ENCODE measurements at regions not wholly inside any gene's neighbourhood (a gene's known extent, or its start where the extent isn't known, plus 50 kb on each side); places are given as distances from the start of the nearest gene placed in this dataset.
A peak's percentile ranks its signal among the peaks of the same experiment; 100 is the strongest.

- H3K9me3 ChIP-seq, result no peaks in the 10 kb centered on the region
- no peak overlapping the region for H3K4me3 ChIP-seq
- intact Hi-C loops (cut with DNase I), result no loop called here
- H3K27ac ChIP-seq, result no peak overlapping the region
- no peaks in the 10 kb centered on the region for H3K27me3 ChIP-seq
- no peak for DNase-seq (ENCODE audit: extremely low spot score in 2 of 2)
- TF ChIP-seq POLR2A (IDR thresholded peaks at IDR 0.05), result no peak
- no peak for TF ChIP-seq CTCF (IDR thresholded peaks at IDR 0.05)
- H3K36me3 ChIP-seq, result no peaks in the 10 kb centered on the region
- H3K4me1 ChIP-seq, result no peaks in the 10 kb centered on the region
Measured at GRCh38 chr14:62101673-62102348, 339.6 kb downstream of the SNAPC1 start.

GRCh38 chr14:62102349-62102725, 340.1 kb downstream of the SNAPC1 start:
- Histone ChIP-seq H3K4me3 (no peak overlapping the region), H3K36me3 (no peaks in the 10 kb centered on the region), H3K27ac (no peak overlapping the region), H3K9me3 (no peaks in the 10 kb centered on the region), H3K27me3 (no peaks in the 10 kb centered on the region), H3K4me1 (no peaks in the 10 kb centered on the region)
- no peak for TF ChIP-seq POLR2AphosphoS5 (IDR thresholded peaks at IDR 0.05; ENCODE audit: insufficient read depth in 1 of 2, low read depth in 1 of 2)
- TF ChIP-seq CTCF (IDR thresholded peaks at IDR 0.05), result no peak
- TF ChIP-seq POLR2A (IDR thresholded peaks at IDR 0.05), result no peak
- DNase-seq (ENCODE audit: extremely low spot score in 2 of 2), result no peak
- intact Hi-C loops (cut with DNase I), result no loop called here

GRCh38 chr14:62103464-62103863, 341.2 kb downstream of the SNAPC1 start:
- DNase-seq (ENCODE audit: extremely low spot score in 2 of 2), result no peak

GRCh38 chr14:62110941-62111340, 348.7 kb downstream of the SNAPC1 start:
- Histone ChIP-seq H3K27ac (no peak overlapping the region), H3K4me1 (no peaks in the 10 kb centered on the region), H3K9me3 (no peaks in the 10 kb centered on the region), H3K4me3 (no peak overlapping the region), H3K36me3 (no peaks in the 10 kb centered on the region), H3K27me3 (no peaks in the 10 kb centered on the region)
- no peak for DNase-seq (ENCODE audit: extremely low spot score in 2 of 2)
- intact Hi-C loops (cut with DNase I), result no loop called here
- TF ChIP-seq POLR2AphosphoS5 (IDR thresholded peaks at IDR 0.05; ENCODE audit: insufficient read depth in 1 of 2, low read depth in 1 of 2), result no peak
- TF ChIP-seq POLR2A (IDR thresholded peaks at IDR 0.05), result no peak
- no peak for TF ChIP-seq CTCF (IDR thresholded peaks at IDR 0.05)

More at GRCh38 chr14:62103464-62103863, 341.2 kb downstream of the SNAPC1 start:
- no peak overlapping the region for H3K27ac ChIP-seq
- intact Hi-C loops (cut with DNase I), result no loop called here
- H3K4me3 ChIP-seq, result no peak overlapping the region
- no peaks in the 10 kb centered on the region for H3K4me1 ChIP-seq
- no peaks in the 10 kb centered on the region for H3K27me3 ChIP-seq
- no peaks in the 10 kb centered on the region for H3K36me3 ChIP-seq
- no peak for TF ChIP-seq POLR2A (IDR thresholded peaks at IDR 0.05)
- no peak for TF ChIP-seq POLR2AphosphoS5 (IDR thresholded peaks at IDR 0.05; ENCODE audit: insufficient read depth in 1 of 2, low read depth in 1 of 2)
- H3K9me3 ChIP-seq, result no peaks in the 10 kb centered on the region

GRCh38 chr14:62117010-62117750, 355.0 kb downstream of the SNAPC1 start:
- TF ChIP-seq CTCF (IDR thresholded peaks at IDR 0.05), result no peak
- TF ChIP-seq POLR2A (IDR thresholded peaks at IDR 0.05), result no peak
- TF ChIP-seq POLR2AphosphoS5 (IDR thresholded peaks at IDR 0.05; ENCODE audit: insufficient read depth in 1 of 2, low read depth in 1 of 2), result no peak
- Histone ChIP-seq H3K27me3 (no peaks in the 10 kb centered on the region), H3K36me3 (no peaks in the 10 kb centered on the region), H3K4me1 (peaks cover 13% of the 10 kb centered on the region), H3K9me3 (no peaks in the 10 kb centered on the region), H3K27ac (no peak overlapping the region), H3K4me3 (peak overlapping the region; percentile 21 to 40)
- DNase-seq (ENCODE audit: extremely low spot score in 2 of 2), result peak in 1 of 2 donors; percentile 91
- intact Hi-C loops (cut with DNase I), result no loop called here

All from vagina (tissue), 2 donors.